Adrenal gland (tissue), 5 donors: ENCODE measurements at regions not wholly inside any gene's neighbourhood (a gene's known extent, or its start where the extent isn't known, plus 50 kb on each side); places are given as distances from the start of the nearest gene placed in this dataset.

ENCODE experiments used
- CTCF ChIP-seq, 6 experiments: fragments of 450-650 bp in 4 of 6; fragments of 200-600 bp in 2 of 6; sonication (generic) in 1 of 6; IDR thresholded peaks; 1 replicate in 5 of 6; 2 replicates in 1 of 6; pipeline versions ENCODE4 v1.5.1 to v1.8.0; 2016 to 2021; ENCODE audit warnings: antibody characterized with exemption in 6 of 6, mild to moderate bottlenecking in 2 of 6, moderate library complexity in 1 of 6
- POLR2A ChIP-seq, 2 donors: fragments of 450-650 bp; IDR thresholded peaks; one replicate each; pipeline ENCODE4 v1.6.1; 2017; ENCODE audit warnings: antibody characterized with exemption in 2 of 2, mild to moderate bottlenecking in 2 of 2, moderate library complexity in 1 of 2
- donor health status: DM: no; HTN: no; CAD: no.

GRCh38 chr10:43976292-43976691 is 327.6 kb upstream of the ZNF32 start:
- no peak for TF ChIP-seq CTCF (IDR thresholded peaks at IDR 0.05)
- TF ChIP-seq POLR2A (IDR thresholded peaks at IDR 0.05) = no peak
